ENCODE measurements at regions not wholly inside any gene's neighbourhood (a gene's known extent, or its start where the extent isn't known, plus 50 kb on each side); places are given as distances from the start of the nearest gene placed in this dataset.

GRCh38 chr2:217438821-217439220 is 564.0 kb downstream of the TNS1 start:
- DNase-seq = no peak

- DNase-seq = no peak
Observed at GRCh38 chr2:217438136-217438535, 564.7 kb downstream of the TNS1 start.

- DNase-seq = no peak
Observed at GRCh38 chr2:217437290-217437870, 565.4 kb downstream of the TNS1 start.

- no peak for DNase-seq
Observed at GRCh38 chr2:217436386-217436785, 566.4 kb downstream of the TNS1 start.

- DNase-seq = peak; percentile 86
Observed at GRCh38 chr2:217434180-217434975, 568.4 kb downstream of the TNS1 start.

- no peak for DNase-seq
Observed at GRCh38 chr2:217433522-217433921, 569.3 kb downstream of the TNS1 start.

GRCh38 chr2:217431577-217432269 is 571.1 kb downstream of the TNS1 start:
- DNase-seq = no peak

GRCh38 chr2:217430916-217431576 is 571.2 kb upstream of the TNP1 start:
- no peak for DNase-seq

- no peak for DNase-seq
Observed at GRCh38 chr2:217429981-217430500, 570.2 kb upstream of the TNP1 start.

- DNase-seq = no peak
Observed at GRCh38 chr2:217421834-217422233, 562.0 kb upstream of the TNP1 start.

- DNase-seq = no peak
Observed at GRCh38 chr2:217420854-217421253, 561.0 kb upstream of the TNP1 start.

- no peak for DNase-seq
Observed at GRCh38 chr2:217419055-217419671, 559.3 kb upstream of the TNP1 start.

- no peak for DNase-seq
Observed at GRCh38 chr2:217418544-217418943, 558.7 kb upstream of the TNP1 start.

- no peak for DNase-seq
Observed at GRCh38 chr2:217418090-217418489, 558.2 kb upstream of the TNP1 start.

- DNase-seq = no peak
Observed at GRCh38 chr2:217417536-217417935, 557.7 kb upstream of the TNP1 start.

GRCh38 chr2:217415316-217415715 is 555.5 kb upstream of the TNP1 start:
- no peak for DNase-seq

- no peak for DNase-seq
Observed at GRCh38 chr2:217414429-217414828, 554.6 kb upstream of the TNP1 start.

- no peak for DNase-seq
Observed at GRCh38 chr2:217413193-217413592, 553.3 kb upstream of the TNP1 start.

GRCh38 chr2:217412721-217413120 is 552.9 kb upstream of the TNP1 start:
- no peak for DNase-seq

GRCh38 chr2:217412277-217412676 is 552.4 kb upstream of the TNP1 start:
- no peak for DNase-seq

GRCh38 chr2:217410681-217410960 is 550.8 kb upstream of the TNP1 start:
- DNase-seq = no peak

- DNase-seq = no peak
Observed at GRCh38 chr2:217409949-217410680, 550.3 kb upstream of the TNP1 start.

Measured in occipital lobe (tissue), 1 donor.